Fibroblast of villous mesenchyme (primary cell): ENCODE measurements at regions not wholly inside any gene's neighbourhood (a gene's known extent, or its start where the extent isn't known, plus 50 kb on each side); places are given as distances from the start of the nearest gene placed in this dataset.

ENCODE experiments used
- DNase-seq: peaks from one replicate; pipeline ENCODE4 v3.0.0-alpha.2; 2010; ENCODE audit warnings: low read depth
- H3K4me3 ChIP-seq: 2 replicates; pipeline ENCODE4 v1.5.1; 2011; ENCODE audit warnings: low read depth, mild to moderate bottlenecking, low read length
- TF ChIP-seq, protein P1 (sequence below): IDR thresholded peaks from 2 replicates; pipeline ENCODE4 v1.5.1; 2012; ENCODE audit warnings: low read depth, mild to moderate bottlenecking, low read length; ENCODE audit not compliant: insufficient read depth

DNA sequence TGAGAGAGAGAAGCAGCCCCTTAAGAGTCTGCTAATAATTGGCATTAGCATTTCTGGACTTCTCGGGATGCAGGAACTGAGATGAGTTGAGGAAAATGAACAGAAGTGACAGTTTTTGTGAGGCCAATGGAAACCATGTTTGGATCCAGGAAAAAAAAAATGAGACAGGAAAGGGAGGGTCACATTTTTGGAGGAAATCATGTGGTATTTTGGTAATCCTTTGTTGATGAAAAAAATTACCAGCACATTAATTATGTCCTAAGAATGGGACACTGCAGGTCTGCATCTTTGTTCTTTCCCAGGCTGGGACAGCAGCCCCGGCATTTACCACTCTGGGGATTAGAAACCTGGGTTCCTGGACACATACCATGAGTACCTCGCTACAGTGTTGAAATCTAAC lies 109.9 kb upstream of the ZFHX3 start:
- TF ChIP-seq, protein P1, sequence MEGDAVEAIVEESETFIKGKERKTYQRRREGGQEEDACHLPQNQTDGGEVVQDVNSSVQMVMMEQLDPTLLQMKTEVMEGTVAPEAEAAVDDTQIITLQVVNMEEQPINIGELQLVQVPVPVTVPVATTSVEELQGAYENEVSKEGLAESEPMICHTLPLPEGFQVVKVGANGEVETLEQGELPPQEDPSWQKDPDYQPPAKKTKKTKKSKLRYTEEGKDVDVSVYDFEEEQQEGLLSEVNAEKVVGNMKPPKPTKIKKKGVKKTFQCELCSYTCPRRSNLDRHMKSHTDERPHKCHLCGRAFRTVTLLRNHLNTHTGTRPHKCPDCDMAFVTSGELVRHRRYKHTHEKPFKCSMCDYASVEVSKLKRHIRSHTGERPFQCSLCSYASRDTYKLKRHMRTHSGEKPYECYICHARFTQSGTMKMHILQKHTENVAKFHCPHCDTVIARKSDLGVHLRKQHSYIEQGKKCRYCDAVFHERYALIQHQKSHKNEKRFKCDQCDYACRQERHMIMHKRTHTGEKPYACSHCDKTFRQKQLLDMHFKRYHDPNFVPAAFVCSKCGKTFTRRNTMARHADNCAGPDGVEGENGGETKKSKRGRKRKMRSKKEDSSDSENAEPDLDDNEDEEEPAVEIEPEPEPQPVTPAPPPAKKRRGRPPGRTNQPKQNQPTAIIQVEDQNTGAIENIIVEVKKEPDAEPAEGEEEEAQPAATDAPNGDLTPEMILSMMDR: no peak
- H3K4me3 ChIP-seq: no peak overlapping the region
- DNase-seq: no peak

DNA sequence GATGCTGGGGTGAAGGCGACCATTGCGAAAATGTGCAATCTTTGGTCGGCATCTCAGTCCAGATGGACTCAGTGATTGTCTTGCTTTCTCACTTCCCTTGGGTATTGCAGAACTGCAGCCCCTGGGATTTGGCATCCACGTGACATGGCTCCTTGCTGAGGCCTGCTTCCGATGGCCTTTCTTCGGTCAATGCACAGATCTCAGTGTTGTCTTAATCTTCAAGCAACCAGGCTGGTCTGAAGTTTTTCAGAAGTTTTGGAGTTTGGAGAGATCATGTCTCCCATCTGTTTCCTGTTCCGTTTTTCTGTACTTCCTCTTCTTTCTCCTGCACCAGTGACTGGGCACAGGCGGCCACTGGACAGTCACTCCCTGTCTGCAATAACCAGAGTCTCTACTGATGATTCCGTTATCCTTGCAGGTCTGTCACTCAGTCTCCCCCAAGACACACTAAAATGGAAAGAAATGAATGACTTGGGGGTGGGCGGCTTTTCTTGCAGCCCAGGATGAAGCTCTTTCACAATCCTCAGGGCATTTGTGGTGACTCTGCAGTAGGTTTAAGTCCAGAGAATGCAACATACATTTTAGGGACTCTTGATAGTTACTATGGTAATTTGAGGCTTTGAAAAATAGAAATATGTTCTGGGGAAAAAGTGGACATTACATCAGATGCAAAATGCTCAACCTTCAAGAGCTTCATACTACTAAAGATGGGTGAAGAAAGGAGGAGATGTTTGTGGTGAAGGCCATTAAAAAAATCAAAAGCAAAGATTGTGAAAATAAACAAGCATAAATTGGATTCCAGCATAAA lies 106.3 kb upstream of the ZFHX3 start:
- H3K4me3 ChIP-seq: no peak overlapping the region
- DNase-seq: no peak
- TF ChIP-seq, protein P1: no peak

DNA sequence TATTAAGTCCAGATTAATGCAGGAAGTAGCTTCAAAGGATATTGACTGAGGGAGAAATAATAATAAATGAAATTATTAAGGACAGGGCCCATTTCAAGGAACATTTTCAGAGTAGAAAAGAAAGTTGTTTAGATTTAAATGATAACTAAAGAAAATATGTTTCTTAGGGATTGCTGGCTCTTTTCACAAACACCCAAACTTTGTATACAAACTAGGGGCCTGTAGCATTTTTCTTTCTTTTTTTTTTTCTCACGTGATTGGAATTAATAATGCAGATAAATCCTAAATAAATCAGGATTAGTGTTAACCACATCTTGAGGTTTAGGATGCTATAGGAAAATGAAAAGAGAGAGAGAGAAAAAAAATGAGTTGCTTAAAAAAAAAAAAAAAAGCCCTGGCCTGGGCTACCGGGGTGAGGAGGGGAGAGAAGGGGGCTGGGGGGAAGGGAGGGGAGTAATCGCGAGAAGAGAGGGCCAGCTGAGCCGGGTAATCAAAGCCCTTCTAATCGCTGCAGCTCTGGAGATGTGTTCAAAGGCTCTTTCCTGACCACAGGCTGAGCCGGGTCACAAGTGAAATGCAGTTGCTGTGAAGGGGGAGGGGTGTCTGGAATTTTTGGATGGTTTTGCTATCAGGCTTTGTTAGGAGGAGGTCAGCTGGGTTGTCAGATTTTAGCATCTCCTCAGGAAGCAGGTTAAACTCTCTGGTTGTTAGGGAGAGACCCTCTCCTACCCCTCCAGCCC lies 104.6 kb upstream of the ZFHX3 start:
- TF ChIP-seq, protein P1: no peak
- DNase-seq: peak; percentile 65
- H3K4me3 ChIP-seq: no peak overlapping the region

DNA sequence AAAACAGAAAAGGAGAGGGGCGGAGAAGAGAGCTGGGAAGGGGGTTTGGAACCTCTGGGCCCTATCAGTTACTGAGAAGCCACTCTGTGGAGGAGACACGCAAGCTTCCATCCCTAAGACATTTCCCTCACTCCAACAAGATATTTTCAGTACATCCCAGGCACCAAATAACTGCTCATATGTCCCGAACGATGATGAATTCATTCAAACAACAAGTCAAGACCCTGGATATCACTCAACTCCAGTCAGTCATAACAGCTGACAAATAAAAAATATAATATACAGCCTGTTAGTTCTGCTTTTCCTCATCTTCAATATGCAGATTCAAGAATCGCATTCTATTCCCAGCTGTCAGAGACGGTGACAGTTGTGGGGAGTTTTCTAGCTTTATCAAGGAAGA lies 104.0 kb upstream of the ZFHX3 start:
- DNase-seq: no peak
- no peak overlapping the region for H3K4me3 ChIP-seq
- TF ChIP-seq, protein P1: no peak

DNA sequence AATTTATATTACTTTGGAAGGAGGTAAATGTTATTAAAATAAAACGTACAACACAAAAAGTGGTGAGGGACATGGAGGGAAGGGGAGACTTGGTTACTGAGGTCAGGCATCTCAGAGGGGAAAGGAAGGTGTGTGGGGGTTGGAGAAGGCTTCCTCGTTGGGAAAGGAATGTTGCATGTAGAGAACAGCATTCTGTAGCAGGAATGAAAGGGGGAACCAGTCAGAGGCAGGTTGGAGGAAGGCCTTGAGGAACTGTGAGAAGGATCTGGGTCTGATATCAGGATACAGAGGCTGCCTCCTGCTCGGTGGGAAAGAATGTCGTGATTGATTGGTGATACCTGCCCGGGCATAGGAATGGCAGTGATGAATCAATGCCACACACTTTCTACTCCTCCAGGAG lies 103.3 kb upstream of the ZFHX3 start:
- TF ChIP-seq, protein P1: no peak
- no peak overlapping the region for H3K4me3 ChIP-seq
- no peak for DNase-seq

DNA sequence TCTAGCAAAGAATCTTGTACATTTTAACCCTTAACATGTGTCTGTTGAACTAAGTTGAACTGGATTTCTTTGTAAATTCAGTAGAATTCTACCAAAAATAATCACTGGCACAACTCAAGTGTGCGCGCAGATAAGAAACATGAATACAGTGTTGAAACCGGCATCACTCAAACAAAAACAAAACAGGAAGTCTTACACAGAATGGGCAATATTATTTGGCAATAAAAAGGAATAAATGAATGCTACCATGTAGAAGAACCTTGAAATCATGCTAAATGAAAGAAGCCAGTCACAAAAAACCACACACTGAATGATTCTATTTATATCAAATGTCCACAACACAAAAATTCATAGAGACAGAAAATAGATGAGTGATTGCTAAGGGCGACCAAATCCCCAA lies 102.9 kb upstream of the ZFHX3 start:
- H3K4me3 ChIP-seq: no peak overlapping the region
- TF ChIP-seq, protein P1: no peak
- DNase-seq: no peak
